ENCODE measurements at regions not wholly inside any gene's neighbourhood (a gene's known extent, or its start where the extent isn't known, plus 50 kb on each side); places are given as distances from the start of the nearest gene placed in this dataset.

GRCh38 chr16:51849715-51850114 is 697.2 kb downstream of the TOX3 start:
- no peak for TF ChIP-seq CTCF (IDR thresholded peaks at IDR 0.05; ENCODE audit: low read depth, low read length)
- Histone ChIP-seq H3K27me3 (ENCODE audit: control insufficient read depth, insufficient read depth, low read length) (no peaks in the 10 kb centered on the region), H3K4me3 (ENCODE audit: low read depth, low read length) (no peak overlapping the region), H3K27ac (ENCODE audit: low read depth, low read length) (no peak overlapping the region), H3K9me3 (ENCODE audit: control insufficient read depth, insufficient read depth, low read length) (no peaks in the 10 kb centered on the region)
- ChIA-PET POLR2A (no interaction called here), CTCF (interaction anchor here (1.0 kb wide), 1 partner anchor 32 kb away, joined by 4 read pairs; no protein-coding TSS in a partner anchor)
- DNase-seq (ENCODE audit: low read depth, low spot score), result no peak

- Histone ChIP-seq H3K27me3 (ENCODE audit: control insufficient read depth, insufficient read depth, low read length) (no peaks in the 10 kb centered on the region), H3K4me3 (ENCODE audit: low read depth, low read length) (no peak overlapping the region), H3K27ac (ENCODE audit: low read depth, low read length) (no peak overlapping the region), H3K9me3 (ENCODE audit: control insufficient read depth, insufficient read depth, low read length) (no peaks in the 10 kb centered on the region)
- ChIA-PET POLR2A (no interaction called here), CTCF (interaction anchor here (2.0 kb wide), 1 partner anchor 27 kb away, joined by 7 read pairs; no protein-coding TSS in a partner anchor)
- TF ChIP-seq CTCF (IDR thresholded peaks at IDR 0.05; ENCODE audit: low read depth, low read length), result no peak
- DNase-seq (ENCODE audit: low read depth, low spot score), result no peak
Observed at GRCh38 chr16:51845586-51846305, 694.7 kb upstream of the SALL1 start.

- DNase-seq (ENCODE audit: low read depth, low spot score), result no peak
- no peak for TF ChIP-seq CTCF (IDR thresholded peaks at IDR 0.05; ENCODE audit: low read depth, low read length)
- H3K27ac ChIP-seq (ENCODE audit: low read depth, low read length), result no peak overlapping the region
- no peaks in the 10 kb centered on the region for H3K9me3 ChIP-seq (ENCODE audit: control insufficient read depth, insufficient read depth, low read length)
- CTCF ChIA-PET, result interaction anchor here (1.5 kb wide), 1 partner anchor 22 kb away, joined by 6 read pairs; no protein-coding TSS in a partner anchor
- no peak overlapping the region for H3K4me3 ChIP-seq (ENCODE audit: low read depth, low read length)
- POLR2A ChIA-PET, result no interaction called here
- H3K27me3 ChIP-seq (ENCODE audit: control insufficient read depth, insufficient read depth, low read length), result no peaks in the 10 kb centered on the region
Observed at GRCh38 chr16:51839727-51840462, 688.8 kb upstream of the SALL1 start.

- Histone ChIP-seq H3K27me3 (ENCODE audit: control insufficient read depth, insufficient read depth, low read length) (no peaks in the 10 kb centered on the region), H3K4me3 (ENCODE audit: low read depth, low read length) (no peak overlapping the region), H3K9me3 (ENCODE audit: control insufficient read depth, insufficient read depth, low read length) (no peaks in the 10 kb centered on the region), H3K27ac (ENCODE audit: low read depth, low read length) (peak overlapping the region; percentile 62)
- no peak for TF ChIP-seq CTCF (IDR thresholded peaks at IDR 0.05; ENCODE audit: low read depth, low read length)
- no peak for DNase-seq (ENCODE audit: low read depth, low spot score)
- ChIA-PET CTCF (interaction anchor here (1.3 to 2.7 kb wide), 2 partner anchors 16 to 38 kb away, joined by 3 to 15 read pairs; no protein-coding TSS in a partner anchor), POLR2A (no interaction called here)
Observed at GRCh38 chr16:51834794-51835193, 683.7 kb upstream of the SALL1 start.

- POLR2A ChIA-PET, result no interaction called here
- peak; percentile 36 for DNase-seq (ENCODE audit: low read depth, low spot score)
- TF ChIP-seq CTCF (IDR thresholded peaks at IDR 0.05; ENCODE audit: low read depth, low read length), result no peak
- Histone ChIP-seq H3K9me3 (ENCODE audit: control insufficient read depth, insufficient read depth, low read length) (no peaks in the 10 kb centered on the region), H3K27ac (ENCODE audit: low read depth, low read length) (peak overlapping the region; percentile 23), H3K27me3 (ENCODE audit: control insufficient read depth, insufficient read depth, low read length) (no peaks in the 10 kb centered on the region), H3K4me3 (ENCODE audit: low read depth, low read length) (no peak overlapping the region)
- CTCF ChIA-PET, result interaction anchor here (0.6 to 2.7 kb wide), 4 partner anchors 16 to 1458 kb away, joined by 3 to 15 read pairs (median 8); no protein-coding TSS in a partner anchor
Observed at GRCh38 chr16:51834133-51834532, 683.1 kb upstream of the SALL1 start.
